ENCODE measurements at regions not wholly inside any gene's neighbourhood (a gene's known extent, or its start where the extent isn't known, plus 50 kb on each side); places are given as distances from the start of the nearest gene placed in this dataset.

DNA sequence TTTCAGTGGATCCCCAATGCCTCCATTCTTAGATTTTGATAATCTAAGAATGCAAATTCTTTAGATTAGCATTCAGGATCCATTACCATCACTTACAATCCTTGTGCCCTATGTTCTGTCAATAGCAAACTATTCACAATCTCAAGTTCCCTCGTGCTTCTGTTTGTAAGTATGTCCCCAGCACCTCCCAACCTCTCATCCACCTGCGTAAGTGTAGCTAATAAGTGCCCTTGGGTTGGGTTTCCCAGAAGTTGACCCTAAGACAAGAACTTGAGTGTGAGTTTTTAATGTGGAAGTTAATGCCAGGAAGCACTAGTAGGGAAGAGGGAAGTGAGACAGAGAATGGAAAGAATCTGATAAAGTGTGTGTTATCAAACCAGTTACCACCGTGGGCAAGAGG, 72.6 kb upstream of the PAK5 start:
- Histone ChIP-seq H3K27me3 (ENCODE audit: control insufficient read depth, insufficient read depth, low read length) (no peaks in the 10 kb centered on the region), H3K27ac (ENCODE audit: low read length) (no peak overlapping the region), H3K4me1 (ENCODE audit: control insufficient read depth, insufficient read depth, low read length) (no peaks in the 10 kb centered on the region), H3K4me3 (ENCODE audit: low read length) (no peak overlapping the region), H3K36me3 (ENCODE audit: control insufficient read depth, insufficient read depth, low read length) (no peaks in the 10 kb centered on the region), H3K9me3 (ENCODE audit: control insufficient read depth, insufficient read depth, low read length) (no peaks in the 10 kb centered on the region)
- TF ChIP-seq, protein P1, sequence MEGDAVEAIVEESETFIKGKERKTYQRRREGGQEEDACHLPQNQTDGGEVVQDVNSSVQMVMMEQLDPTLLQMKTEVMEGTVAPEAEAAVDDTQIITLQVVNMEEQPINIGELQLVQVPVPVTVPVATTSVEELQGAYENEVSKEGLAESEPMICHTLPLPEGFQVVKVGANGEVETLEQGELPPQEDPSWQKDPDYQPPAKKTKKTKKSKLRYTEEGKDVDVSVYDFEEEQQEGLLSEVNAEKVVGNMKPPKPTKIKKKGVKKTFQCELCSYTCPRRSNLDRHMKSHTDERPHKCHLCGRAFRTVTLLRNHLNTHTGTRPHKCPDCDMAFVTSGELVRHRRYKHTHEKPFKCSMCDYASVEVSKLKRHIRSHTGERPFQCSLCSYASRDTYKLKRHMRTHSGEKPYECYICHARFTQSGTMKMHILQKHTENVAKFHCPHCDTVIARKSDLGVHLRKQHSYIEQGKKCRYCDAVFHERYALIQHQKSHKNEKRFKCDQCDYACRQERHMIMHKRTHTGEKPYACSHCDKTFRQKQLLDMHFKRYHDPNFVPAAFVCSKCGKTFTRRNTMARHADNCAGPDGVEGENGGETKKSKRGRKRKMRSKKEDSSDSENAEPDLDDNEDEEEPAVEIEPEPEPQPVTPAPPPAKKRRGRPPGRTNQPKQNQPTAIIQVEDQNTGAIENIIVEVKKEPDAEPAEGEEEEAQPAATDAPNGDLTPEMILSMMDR (IDR thresholded peaks at IDR 0.05), result no peak
- H3K27me3 Mint-ChIP-seq (ENCODE audit: low read depth in 2 of 2), result peaks cover 2 to 23% of the 10 kb centered on the region in 2 donors
- intact Hi-C loops (cut with micrococcal nuclease), result loop anchor here (10.0 kb wide), 1 partner anchor 507 kb away; no protein-coding TSS in a partner anchor
- no peaks in the 10 kb centered on the region for H3K4me1 Mint-ChIP-seq
- H3K36me3 Mint-ChIP-seq, result no peaks in the 10 kb centered on the region
- ATAC-seq (no peak), DNase-seq (no peak)
- no peak overlapping the region for H3K4me3 Mint-ChIP-seq
- H3K27ac Mint-ChIP-seq, result no peak overlapping the region
- H3K9me3 Mint-ChIP-seq, result peaks cover 0 to 2% of the 10 kb centered on the region in 2 donors
- WGBS (ENCODE audit: insufficient coverage), result 52% methylated on average over 3 of the region's 3 CpGs

DNA sequence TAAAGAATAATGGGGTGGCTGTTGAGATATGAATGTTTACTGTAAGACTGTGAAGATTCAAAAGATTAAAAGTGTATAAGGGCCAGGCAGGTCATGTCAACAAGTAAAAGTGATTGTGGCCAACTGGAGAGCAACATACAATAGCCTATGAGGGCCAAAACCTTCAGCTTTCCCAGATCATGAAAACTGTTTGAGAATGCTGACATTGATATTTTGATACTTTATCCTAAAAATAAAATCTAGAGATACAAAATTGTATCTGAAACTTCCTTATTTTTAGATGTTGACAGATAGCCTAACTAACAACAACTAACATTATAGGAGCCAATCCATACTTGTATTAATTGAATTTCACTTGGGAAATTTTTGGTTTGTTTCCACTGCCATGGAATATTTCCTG, 70.3 kb upstream of the PAK5 start:
- Histone ChIP-seq H3K4me1 (ENCODE audit: control insufficient read depth, insufficient read depth, low read length) (no peaks in the 10 kb centered on the region), H3K36me3 (ENCODE audit: control insufficient read depth, insufficient read depth, low read length) (no peaks in the 10 kb centered on the region), H3K9me3 (ENCODE audit: control insufficient read depth, insufficient read depth, low read length) (no peaks in the 10 kb centered on the region), H3K27me3 (ENCODE audit: control insufficient read depth, insufficient read depth, low read length) (no peaks in the 10 kb centered on the region), H3K4me3 (ENCODE audit: low read length) (no peak overlapping the region), H3K27ac (ENCODE audit: low read length) (no peak overlapping the region)
- H3K27me3 Mint-ChIP-seq (ENCODE audit: low read depth in 2 of 2), result peaks cover 4 to 20% of the 10 kb centered on the region in 2 donors
- no peaks in the 10 kb centered on the region for H3K4me1 Mint-ChIP-seq
- H3K4me3 Mint-ChIP-seq, result no peak overlapping the region
- TF ChIP-seq, protein P1 (IDR thresholded peaks at IDR 0.05), result no peak
- intact Hi-C loops (cut with micrococcal nuclease), result no loop called here
- no peak overlapping the region for H3K27ac Mint-ChIP-seq
- DNase-seq, result no peak
- no peak for ATAC-seq
- H3K9me3 Mint-ChIP-seq, result peaks cover 0 to 2% of the 10 kb centered on the region in 2 donors
- H3K36me3 Mint-ChIP-seq, result no peaks in the 10 kb centered on the region

DNA sequence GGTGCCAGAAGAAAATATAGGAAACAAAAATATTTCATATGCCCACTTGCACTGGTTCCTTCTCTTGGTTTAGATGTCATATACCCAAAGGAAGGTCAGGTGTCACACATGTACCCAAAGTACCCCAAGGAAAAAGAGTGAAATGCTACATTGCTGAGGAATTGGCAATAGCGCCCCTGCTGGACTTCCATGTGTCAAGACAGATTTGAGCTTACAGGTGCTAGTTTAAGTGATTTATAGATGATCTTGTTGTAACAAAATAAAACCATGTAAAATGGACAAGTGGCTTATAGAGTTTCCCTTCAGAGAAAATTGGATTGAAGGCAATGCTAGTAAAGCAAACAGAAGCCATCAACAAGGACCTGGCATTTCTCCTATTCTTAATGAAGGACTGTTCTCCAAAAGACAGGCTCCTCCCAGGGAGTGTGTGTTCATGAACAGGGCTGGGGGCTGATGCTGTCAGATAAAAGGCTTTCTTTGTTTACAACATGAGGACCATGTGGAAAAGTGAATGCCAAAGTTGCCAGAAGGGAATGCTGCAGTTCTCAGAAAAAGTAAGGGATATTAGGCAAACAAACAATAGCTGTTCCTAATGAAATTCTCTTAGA, 64.3 kb upstream of the PAK5 start:
- WGBS (ENCODE audit: insufficient coverage), result 25% methylated on average over 1 of the region's 1 CpG
- Mint-ChIP-seq H3K27me3 (ENCODE audit: low read depth in 2 of 2) (peaks cover 0 to 8% of the 10 kb centered on the region in 2 donors), H3K27ac (no peak overlapping the region), H3K4me3 (no peak overlapping the region), H3K4me1 (no peaks in the 10 kb centered on the region), H3K36me3 (no peaks in the 10 kb centered on the region), H3K9me3 (peaks cover 0 to 6% of the 10 kb centered on the region in 2 donors)
- no peaks in the 10 kb centered on the region for H3K9me3 ChIP-seq (ENCODE audit: control insufficient read depth, insufficient read depth, low read length)
- H3K27ac ChIP-seq (ENCODE audit: low read length), result no peak overlapping the region
- DNase-seq (no peak), ATAC-seq (no peak)
- intact Hi-C loops (cut with micrococcal nuclease), result no loop called here
- H3K27me3 ChIP-seq (ENCODE audit: control insufficient read depth, insufficient read depth, low read length), result no peaks in the 10 kb centered on the region
- H3K36me3 ChIP-seq (ENCODE audit: control insufficient read depth, insufficient read depth, low read length), result no peaks in the 10 kb centered on the region
- no peak overlapping the region for H3K4me3 ChIP-seq (ENCODE audit: low read length)
- no peaks in the 10 kb centered on the region for H3K4me1 ChIP-seq (ENCODE audit: control insufficient read depth, insufficient read depth, low read length)
- TF ChIP-seq, protein P1 (IDR thresholded peaks at IDR 0.05), result no peak

All from natural killer cell (primary cell).